AG10803 (cell line): ENCODE measurements at regions not wholly inside any gene's neighbourhood (a gene's known extent, or its start where the extent isn't known, plus 50 kb on each side); places are given as distances from the start of the nearest gene placed in this dataset.
"Not testable (repeated sequence)": the region's sequence is repeated elsewhere in the genome, so short reads cannot be mapped to it uniquely, and the experiment has no call there.

ENCODE experiments used
- DNase-seq: peaks from one replicate; pipeline ENCODE4 v3.0.0; 2010; ENCODE audit warnings: low read depth
- H3K4me3 ChIP-seq: 2 replicates; pipeline ENCODE4 v1.5.1; 2011; ENCODE audit warnings: mild to moderate bottlenecking, low read length, control low read depth
- CTCF ChIP-seq: conservative IDR thresholded peaks from 2 replicates; pipeline ENCODE4 v1.5.1; 2011; ENCODE audit warnings: mild to moderate bottlenecking, low read length, control low read depth, inconsistent platforms

- no peak for TF ChIP-seq CTCF
- DNase-seq, result no peak
- H3K4me3 ChIP-seq, result no peak overlapping the region
Measured at GRCh38 chr6:14569394-14569793, 451.8 kb downstream of the CD83 start.

- H3K4me3 ChIP-seq, DNase-seq: not testable (repeated sequence)
Measured at GRCh38 chr6:14569874-14570273, 452.3 kb downstream of the CD83 start.

GRCh38 chr6:14571001-14571400 lies 453.4 kb downstream of the CD83 start:
- no peak overlapping the region for H3K4me3 ChIP-seq
- no peak for DNase-seq
- TF ChIP-seq CTCF, result no peak

GRCh38 chr6:14571746-14572145 lies 454.2 kb downstream of the CD83 start:
- no peak for DNase-seq
- H3K4me3 ChIP-seq, result no peak overlapping the region
- no peak for TF ChIP-seq CTCF

- no peak for TF ChIP-seq CTCF
- H3K4me3 ChIP-seq, result no peak overlapping the region
- DNase-seq, result no peak
Measured at GRCh38 chr6:14573267-14573666, 455.7 kb downstream of the CD83 start.

GRCh38 chr6:14573703-14574290 lies 456.2 kb downstream of the CD83 start:
- H3K4me3 ChIP-seq, result no peak overlapping the region
- DNase-seq, result no peak
- TF ChIP-seq CTCF, result no peak

GRCh38 chr6:14575961-14576360 lies 458.4 kb downstream of the CD83 start:
- TF ChIP-seq CTCF, result no peak
- DNase-seq, result no peak
- no peak overlapping the region for H3K4me3 ChIP-seq

GRCh38 chr6:14578994-14579393 lies 461.4 kb downstream of the CD83 start:
- no peak overlapping the region for H3K4me3 ChIP-seq
- no peak for DNase-seq
- TF ChIP-seq CTCF, result no peak
